Fibroblast of the aortic adventitia (primary cell): ENCODE measurements at regions not wholly inside any gene's neighbourhood (a gene's known extent, or its start where the extent isn't known, plus 50 kb on each side); places are given as distances from the start of the nearest gene placed in this dataset.

Experiments
- DNase-seq: peaks from one replicate; pipeline ENCODE4 v3.0.0-alpha.2; 2010; ENCODE audit warnings: low read depth
- H3K4me3 ChIP-seq: 2 replicates; pipeline ENCODE4 v1.5.1; 2011; ENCODE audit warnings: low read depth, mild to moderate bottlenecking, control low read depth, low read length, moderate library complexity
- CTCF ChIP-seq: IDR thresholded peaks from 2 replicates; pipeline ENCODE4 v1.5.1; 2011; ENCODE audit warnings: mild to moderate bottlenecking, low read length, control low read depth, inconsistent platforms; ENCODE audit not compliant: insufficient read depth

- no peak for TF ChIP-seq CTCF
- no peak for DNase-seq
- no peak overlapping the region for H3K4me3 ChIP-seq
Measured at GRCh38 chr5:170159947-170160346, 54.2 kb downstream of the FOXI1 start.

- peak; percentile 10 for DNase-seq
- no peak overlapping the region for H3K4me3 ChIP-seq
- no peak for TF ChIP-seq CTCF
Measured at GRCh38 chr5:170161069-170161468, 55.4 kb downstream of the FOXI1 start.

- DNase-seq, result no peak
- H3K4me3 ChIP-seq, result no peak overlapping the region
- TF ChIP-seq CTCF, result no peak
Measured at GRCh38 chr5:170162631-170163321, 57.1 kb downstream of the FOXI1 start.

- DNase-seq, result no peak
- H3K4me3 ChIP-seq, result no peak overlapping the region
- no peak for TF ChIP-seq CTCF
Measured at GRCh38 chr5:170164087-170164486, 58.4 kb downstream of the FOXI1 start.

GRCh38 chr5:170164921-170165320 lies 59.2 kb downstream of the FOXI1 start:
- H3K4me3 ChIP-seq, result no peak overlapping the region
- no peak for TF ChIP-seq CTCF
- no peak for DNase-seq

GRCh38 chr5:170166101-170166500 lies 60.4 kb downstream of the FOXI1 start:
- DNase-seq, result no peak
- no peak overlapping the region for H3K4me3 ChIP-seq
- no peak for TF ChIP-seq CTCF

- no peak overlapping the region for H3K4me3 ChIP-seq
- TF ChIP-seq CTCF, result no peak
- DNase-seq, result no peak
Measured at GRCh38 chr5:170168002-170168401, 62.3 kb downstream of the FOXI1 start.
